GM19351 (cell line): ENCODE measurements at regions not wholly inside any gene's neighbourhood (a gene's known extent, or its start where the extent isn't known, plus 50 kb on each side); places are given as distances from the start of the nearest gene placed in this dataset.

Experiments used
- ATAC-seq: cut with Tn5 transposase; IDR thresholded peaks from one replicate; pipeline ENCODE4 v1.9.1; 2021; ENCODE audit warnings: mild to moderate bottlenecking, moderate library complexity; ENCODE audit not compliant: unreplicated experiment

DNA sequence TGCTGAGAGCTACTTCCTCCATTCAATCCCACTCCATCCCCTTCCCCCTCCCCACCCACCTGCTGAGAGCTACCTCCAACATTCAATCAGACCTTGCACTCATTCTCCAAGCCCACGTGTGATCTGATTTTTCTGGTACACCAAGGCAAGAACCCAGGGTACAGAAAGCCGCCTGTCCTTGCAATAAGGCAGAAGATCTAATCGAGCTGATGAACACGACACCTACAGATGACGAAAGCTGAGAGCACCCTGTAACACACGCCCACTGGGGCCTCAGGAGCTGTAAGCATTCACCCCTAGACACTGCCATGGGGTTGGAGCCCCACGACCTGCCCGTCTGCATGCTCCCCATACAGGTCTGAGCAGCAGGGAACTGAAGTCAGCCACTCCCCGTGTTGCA, 58.3 kb downstream of the TRIML1 start:
- no peak for ATAC-seq

DNA sequence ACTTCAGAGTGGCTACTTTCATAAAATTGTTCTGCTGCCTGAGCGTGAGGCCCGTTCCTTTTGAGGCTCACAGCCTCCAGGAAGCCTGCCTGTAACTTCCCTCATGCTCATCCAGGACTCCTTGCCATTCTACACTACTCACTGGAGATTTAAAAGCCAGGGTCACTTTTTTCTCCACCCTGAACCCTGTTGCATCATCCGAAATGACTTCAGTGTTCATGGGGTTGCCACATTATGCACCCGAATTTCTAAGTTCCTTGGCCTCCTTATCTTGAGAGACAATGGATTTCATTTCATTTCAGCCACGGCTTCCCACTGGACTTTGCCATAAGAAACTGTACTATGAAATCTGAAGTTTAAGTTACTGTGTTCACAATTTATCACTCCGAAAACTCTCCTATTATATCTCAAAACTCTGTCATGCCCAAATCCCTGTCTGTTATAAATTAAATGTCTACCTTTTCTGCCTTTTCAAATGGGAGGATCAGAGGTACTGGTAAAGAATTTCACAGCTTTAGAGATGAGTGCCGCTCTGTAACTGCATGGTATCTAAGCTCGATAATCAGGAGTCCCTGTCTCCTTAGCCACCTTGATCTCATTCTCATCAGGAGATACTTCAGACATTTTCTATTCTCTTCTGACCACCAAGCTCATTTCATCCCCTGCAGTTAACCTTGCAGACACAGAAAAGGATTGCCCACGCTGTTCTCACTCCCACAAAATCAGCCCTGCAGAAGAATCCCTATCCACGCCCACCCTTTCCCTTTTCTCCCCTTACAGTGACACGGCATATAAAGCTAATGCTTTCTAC, 59.9 kb downstream of the TRIML1 start:
- ATAC-seq = no peak

DNA sequence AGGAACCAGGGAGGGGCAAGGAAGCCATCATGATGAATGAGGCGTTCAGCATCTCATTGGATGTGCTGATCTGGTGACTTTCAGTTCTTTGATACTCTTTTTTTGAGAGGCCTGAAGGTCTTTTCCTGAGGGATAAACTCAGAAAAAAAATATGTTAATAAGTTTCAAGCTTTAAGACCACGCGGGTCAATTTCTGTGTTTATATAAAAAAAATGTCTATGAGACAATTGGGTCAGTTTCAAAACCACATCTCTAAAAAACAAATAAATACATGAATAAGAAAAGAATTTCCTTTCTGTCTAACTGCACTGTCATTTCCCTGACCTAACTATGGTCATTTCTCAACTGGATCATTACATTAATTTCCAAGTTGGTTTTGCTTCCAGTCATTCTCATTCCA, 62.6 kb downstream of the TRIML1 start:
- ATAC-seq = no peak

DNA sequence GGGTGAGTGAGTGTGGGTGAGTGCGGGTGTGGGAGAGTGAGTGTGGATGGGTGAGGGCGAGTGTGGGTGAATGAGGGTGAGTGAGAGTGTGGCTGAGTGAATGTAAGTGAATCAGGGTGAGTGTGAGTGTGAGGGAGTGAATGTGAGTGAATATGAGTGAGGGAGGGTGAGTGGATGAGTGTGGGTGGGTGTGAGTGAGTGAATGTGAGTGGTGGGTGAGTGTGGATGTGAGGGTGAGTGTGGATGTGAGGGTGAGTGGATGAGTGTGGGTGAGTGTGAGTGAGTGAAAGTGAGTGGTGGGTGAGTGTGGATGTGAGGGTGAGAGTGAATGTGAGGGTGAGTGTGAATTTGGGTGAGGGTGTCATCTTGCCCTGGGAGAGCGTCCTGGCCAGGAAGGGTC, 67.5 kb downstream of the TRIML1 start:
- ATAC-seq = no peak

DNA sequence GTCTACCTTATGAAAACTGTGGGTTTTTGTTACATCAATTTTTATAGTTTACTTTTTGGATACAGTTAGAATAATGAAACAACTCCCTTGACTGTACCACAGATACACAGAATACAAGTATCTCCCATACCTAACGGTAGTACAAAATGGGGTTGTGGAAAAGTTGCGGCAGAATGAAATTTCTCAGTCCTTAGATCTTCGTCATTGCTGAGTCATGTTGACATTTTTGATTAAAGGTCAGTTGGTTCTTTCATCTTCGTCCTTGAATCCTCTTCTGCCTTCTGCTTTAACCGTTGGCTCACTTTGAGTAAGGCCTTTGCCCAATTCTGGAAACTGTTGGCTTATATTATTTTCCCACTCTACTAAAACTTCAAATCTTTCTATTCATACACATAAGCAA, 75.6 kb downstream of the TRIML1 start:
- no peak for ATAC-seq

DNA sequence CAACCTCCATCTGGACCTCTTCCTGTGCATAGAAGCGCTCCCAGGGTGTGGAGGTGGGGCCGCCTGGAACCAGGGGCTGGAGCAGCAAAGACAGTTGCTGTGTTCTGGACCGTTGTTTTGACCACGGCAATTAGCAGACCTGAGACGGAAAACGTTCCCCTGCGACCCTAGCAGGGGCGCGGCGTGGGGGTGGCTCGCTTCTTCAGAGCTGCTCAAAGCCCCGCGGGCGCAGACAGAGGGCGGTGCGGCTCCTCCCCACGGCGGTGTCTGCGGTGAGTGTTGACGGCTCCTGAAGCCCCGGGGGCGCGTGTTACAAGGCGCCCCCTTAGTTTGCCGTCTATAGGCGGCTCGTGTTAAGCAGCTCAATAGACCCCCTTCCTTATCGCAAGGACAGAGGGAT, 79.2 kb downstream of the TRIML1 start:
- ATAC-seq = no peak

DNA sequence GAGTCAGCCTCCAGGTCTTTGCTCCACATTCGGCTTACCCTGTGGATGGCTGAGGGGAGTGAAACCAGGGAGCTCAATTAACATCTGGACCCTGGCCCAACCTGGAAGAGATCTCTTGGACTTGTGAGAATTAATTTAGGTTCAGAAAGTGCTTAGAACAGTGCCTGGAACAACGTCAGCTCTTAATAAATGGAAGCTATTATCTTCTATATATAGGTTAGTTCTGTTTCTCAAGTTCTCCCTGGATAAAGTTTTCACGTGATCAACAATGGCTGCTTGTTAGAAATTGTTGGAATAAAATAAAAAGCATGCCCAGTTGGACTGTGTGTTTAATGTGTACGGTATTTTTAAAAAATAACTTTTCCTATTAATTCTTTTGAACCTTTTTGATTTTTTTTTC, 80.8 kb downstream of the TRIML1 start:
- ATAC-seq = no peak

DNA sequence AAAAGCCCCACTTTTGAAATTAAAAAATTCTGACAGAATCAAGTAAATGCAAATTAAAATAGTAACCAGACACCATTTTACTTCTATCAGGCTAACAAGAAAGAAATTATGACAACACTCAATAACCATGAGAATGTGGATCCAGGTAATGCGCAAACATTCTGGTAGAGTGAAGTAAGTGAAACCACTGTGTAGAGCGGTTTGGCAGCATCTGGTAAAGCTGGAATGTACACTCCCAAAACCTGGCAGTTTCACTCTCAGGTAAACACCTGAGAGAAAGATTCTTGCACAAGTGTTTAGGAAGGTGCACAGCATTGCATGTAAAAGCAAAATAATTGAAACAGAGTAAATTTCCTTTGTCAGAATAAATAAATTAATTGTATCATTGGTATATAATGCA, 81.8 kb downstream of the TRIML1 start:
- no peak for ATAC-seq

DNA sequence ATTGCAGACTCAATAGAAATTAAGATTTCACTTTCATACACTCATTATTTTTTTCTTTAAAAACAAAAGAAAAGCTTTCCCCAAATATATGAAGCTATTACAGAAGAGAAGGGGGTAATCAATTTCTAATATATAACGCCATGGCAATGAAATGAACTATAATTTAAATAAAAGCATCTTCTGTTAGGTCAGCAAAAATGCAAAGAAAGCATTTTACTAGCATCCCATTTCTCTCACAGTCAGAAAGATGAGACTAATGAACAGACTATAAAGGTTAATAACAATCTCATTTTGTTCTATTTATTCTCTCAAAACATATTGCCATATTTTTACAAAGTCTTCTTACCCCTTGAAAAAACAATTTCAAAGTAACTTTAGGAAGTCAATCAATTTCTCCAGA, 89.0 kb downstream of the TRIML1 start:
- ATAC-seq = no peak

DNA sequence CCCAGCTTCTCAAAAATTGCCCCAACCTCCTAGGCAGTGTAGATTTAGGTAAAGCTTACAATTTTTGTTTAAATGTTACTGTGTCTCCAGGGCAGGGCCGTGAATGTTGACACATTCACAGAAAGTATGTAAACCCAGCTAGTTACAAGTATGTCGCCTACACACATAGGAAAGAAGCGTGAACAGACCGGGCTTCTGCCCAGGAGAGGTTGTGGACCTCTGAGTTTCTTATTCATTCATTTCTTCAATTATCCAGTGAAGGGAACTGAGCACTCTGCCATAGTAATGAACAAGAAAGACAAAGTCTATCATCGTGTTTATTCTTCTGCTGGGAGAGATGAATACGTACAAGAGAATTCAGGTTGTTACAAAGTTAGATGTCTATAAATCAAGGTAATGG, 93.2 kb downstream of the TRIML1 start:
- no peak for ATAC-seq

DNA sequence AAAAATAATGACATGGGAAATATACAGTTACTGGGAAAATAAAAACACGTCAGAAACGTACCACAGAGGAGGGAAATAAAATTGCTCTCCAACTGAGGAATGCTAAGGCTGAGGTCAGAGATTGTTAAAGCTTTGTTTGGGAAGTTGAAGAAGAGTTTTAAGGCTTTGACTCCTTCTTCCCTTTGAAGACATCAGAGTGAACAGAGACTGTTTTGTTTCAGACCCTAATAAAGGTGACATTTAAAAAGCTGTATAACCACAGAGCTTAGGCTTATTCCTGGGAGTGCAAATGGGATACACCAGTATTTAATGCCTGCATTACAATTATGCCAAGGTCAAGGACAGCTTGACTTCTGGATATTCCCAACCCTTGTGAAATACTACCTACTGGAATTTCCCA, 102.8 kb downstream of the TRIML1 start:
- ATAC-seq = no peak

DNA sequence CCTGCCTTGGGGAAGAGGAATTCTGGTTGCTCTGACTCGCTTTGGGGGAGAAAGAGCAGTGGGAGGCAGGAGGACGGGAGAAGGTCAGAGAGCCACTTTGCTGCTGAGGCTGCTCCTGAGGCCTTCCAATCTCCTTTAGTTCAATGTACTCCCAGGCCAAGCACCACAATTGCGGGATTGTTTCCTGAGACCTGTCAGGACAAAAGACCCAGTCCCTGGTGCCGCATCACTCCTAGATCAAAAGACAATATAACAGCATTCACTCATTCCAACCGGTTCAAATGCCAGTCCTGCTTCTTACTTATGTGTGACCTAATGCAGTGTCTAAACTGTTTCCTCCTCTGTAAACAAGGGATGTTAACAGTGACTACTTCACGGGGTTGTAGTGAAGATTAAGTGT, 106.4 kb downstream of the TRIML1 start:
- ATAC-seq = no peak

DNA sequence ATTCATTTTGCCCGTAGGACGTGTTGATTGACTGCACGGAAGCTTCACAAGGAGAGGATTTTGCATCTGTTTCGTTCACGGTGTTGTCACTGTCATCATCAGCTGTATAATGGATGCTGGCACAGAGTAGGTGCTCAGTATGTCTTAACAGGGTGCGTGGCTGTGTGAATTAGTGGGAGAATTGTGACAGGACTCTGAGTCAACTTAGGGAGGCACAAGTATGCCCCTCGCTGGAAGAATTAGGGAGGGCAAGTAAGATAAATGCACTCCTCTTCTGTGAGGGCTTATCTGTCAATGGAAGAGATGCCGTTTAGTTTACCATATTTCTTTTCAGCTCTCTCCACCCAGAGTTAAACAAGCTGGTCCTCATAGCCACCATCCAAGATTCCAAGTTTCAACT, 107.2 kb downstream of the TRIML1 start:
- ATAC-seq = no peak

DNA sequence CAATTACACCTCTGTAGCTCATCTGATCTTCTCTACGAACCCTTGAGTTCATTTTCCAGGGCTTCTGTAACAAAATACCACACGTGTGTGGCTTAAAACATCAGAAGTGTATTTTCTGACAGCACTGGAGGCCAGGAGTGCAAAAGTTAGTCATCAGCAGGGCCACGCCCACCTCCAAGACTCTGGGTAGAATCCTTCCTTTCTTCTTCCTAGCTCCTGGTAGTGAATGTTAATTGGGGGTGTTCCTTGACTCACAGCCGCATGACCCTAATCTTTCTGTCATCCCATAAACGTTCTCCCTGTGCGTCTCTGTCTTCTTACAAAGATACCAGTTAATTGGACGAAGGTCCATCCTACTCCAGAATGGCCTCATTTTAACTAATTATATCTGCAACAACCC, 115.0 kb downstream of the TRIML1 start:
- ATAC-seq = no peak

DNA sequence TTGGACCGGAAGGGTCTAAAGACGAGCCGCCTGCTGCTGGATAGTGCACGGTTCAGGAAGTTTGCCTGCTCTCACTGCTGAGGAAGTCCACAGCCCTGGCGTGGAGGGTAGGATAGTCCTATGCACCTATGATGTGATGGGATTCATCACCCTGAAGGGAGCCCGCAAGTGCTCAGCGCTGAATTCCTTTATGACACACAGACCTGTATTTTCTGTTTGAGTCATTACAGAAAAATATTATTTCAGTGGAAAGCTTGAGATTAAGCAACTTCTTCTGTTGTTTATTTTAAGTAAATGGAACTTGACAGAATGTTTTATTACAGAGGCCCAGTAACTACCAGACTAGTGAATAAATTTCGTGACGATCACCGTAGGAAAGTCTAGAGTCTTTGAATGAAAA, 123.2 kb downstream of the TRIML1 start:
- ATAC-seq = no peak

DNA sequence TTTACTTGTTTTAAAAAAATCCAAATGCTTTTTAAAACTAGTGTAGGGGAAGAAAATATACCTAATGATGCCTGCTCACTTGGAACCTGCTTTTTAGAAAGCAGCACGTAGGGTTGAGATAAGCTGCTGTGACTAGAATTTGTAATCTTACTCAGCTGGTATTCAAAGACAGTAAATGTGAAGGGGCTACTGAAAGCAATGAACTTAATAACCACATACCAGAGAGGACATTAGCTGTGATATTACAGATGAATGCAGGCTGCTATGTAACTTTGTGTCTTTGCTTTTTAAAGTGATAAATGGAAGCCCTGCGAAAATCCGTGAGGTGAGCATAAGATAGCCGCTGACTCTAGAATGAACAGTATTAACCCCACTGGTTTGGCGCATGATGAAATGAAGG, 124.1 kb downstream of the TRIML1 start:
- ATAC-seq = no peak

DNA sequence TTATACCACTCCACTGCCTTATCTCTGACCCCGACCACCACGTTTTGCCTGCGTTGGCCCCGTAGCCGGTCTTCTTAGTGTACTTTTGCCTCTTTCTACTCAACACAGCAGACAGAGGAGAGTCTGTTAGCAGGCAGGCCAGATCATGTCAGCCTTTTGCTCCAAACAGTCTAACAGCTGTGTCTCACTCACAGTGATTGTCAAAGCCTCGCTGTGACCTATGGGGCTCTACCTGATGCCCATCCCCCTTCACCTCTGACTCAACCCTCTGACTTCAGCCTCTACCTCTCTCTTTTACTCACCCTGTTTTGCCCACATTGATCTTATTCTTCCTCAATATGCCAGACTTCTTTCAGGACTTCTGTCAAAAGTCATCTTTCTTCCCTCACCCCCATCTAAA, 127.1 kb downstream of the TRIML1 start:
- no peak for ATAC-seq

DNA sequence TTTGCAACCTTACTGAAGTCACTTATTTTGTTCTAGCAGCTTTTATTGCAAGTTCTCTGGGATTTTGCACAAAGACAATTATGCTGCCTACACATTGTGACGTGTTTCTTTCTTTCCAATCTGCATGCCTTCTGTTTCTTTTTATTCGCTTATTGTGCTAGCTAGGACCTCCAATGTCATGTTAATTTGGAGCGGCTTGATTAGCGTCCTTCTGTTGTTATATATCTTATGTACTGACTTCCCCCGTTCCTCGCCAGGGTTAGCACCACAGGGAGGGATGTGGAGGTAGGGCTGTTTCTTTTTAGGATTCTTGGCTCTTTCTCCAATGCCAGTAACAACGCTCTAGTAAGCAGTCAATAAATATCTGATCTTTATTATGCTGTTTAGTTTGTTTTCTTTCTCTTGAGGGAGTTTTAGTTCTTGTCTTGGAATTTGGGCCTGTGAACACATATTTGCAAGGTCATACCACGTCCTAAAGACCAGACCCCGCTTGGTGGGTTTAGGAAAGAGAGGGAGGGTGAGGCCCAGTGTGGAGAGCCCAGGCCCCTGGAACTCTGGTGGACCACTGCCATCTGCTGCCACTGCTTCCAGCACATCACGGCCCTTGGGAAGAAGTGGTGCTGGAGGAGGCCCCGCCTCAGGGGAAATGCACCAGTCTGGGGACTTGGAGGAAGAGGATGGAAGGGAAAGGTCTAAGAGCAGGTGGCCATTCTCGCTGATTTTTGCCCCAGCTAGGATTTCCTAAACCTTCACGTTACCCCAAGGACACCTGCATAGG, 129.1 kb downstream of the TRIML1 start:
- no peak for ATAC-seq

DNA sequence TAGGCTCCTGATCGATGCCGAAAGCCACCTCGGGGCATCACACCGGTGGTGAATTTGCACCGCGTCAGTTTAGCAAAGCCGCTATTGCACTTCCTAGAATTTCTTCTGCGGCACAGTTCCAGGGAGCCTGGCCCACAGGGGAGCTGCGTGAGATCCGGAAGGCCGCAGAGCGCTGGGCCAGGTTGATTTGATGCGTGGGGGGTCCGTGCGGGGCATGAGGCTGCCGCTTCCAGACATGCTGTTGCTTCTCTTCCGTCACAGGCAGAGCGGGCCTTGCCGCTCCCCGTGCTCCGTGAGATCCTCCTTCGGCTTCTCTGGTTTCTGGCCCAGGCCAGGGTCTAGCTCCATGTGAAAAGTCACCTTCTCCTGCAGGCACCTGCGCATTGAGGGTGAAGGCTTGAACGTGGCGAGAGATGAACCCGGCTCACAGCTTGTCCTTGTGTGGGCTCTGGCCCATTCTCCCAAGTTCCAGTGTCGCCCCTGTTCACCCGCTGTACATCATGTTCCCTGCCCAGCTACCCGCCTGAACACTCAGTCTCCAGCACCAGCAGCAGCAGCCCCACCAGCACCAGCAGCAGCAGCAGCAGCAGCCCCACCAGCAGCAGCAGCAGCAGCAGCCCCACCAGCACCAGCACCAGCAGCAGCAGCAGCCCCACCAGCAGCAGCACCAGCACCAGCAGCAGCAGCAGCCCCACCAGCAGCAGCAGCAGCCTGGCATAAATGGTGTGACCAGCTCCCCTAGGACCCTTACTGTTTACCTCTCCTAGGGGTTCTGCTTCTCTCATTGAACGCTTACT, 131.2 kb downstream of the TRIML1 start:
- no peak for ATAC-seq

DNA sequence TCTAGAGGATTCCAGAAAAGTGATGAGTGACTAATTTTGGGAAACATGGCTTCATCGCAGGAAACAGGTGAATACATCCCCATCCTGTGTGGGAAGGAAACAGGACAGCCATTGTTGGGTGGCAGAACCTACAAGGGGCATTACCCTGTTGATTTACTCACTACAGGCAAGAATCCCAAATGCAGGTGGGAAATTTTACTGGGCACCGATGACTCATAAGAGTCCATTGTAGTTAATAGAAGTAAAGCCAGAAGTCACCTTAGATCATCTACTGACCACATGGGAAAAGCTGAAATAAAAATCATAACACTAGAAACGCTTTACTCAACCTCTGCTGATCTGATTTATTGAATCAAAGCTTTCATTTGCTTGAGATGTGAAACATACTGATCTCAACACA, 136.4 kb downstream of the TRIML1 start:
- no peak for ATAC-seq

DNA sequence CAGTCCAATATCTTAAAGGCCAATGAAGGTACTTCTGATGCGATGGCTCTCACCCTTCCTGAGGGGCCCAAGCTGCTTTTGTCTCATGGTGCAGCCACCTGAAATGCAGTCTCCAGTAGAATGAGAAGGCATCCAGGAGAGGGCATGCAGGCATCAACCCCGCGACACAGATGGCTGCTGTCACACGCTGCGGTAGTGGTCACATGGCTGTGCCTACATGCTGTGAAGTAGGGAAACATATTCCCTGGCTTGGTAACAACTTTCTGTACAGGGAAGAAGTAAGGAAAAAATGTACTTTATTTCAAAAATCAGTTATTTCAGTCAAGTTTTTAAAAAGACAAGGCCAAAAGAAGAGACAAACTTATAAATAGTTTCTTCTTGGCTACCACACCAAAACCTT, 139.9 kb downstream of the TRIML1 start:
- ATAC-seq = no peak
